ENCODE measurements at regions not wholly inside any gene's neighbourhood (a gene's known extent, or its start where the extent isn't known, plus 50 kb on each side); places are given as distances from the start of the nearest gene placed in this dataset.
A peak's percentile ranks its signal among the peaks of the same experiment; 100 is the strongest.

- ATAC-seq (ENCODE audit: low FRiP score in 2 of 2) = peak in 1 of 2 donors; percentile 49
- Histone ChIP-seq H3K4me3 (no peak overlapping the region), H3K27ac (no peak overlapping the region), H3K4me1 (no peaks in the 10 kb centered on the region), H3K27me3 (no peaks in the 10 kb centered on the region), H3K36me3 (no peaks in the 10 kb centered on the region), H3K9me3 (no peaks in the 10 kb centered on the region)
- TF ChIP-seq CTCF (IDR thresholded peaks at IDR 0.05) (no peak), POLR2AphosphoS5 (IDR thresholded peaks at IDR 0.05) (no peak), EP300 (IDR thresholded peaks at IDR 0.05) (no peak), POLR2A (IDR thresholded peaks at IDR 0.05) (no peak)
- DNase-seq = no peak
- 53 to 56% methylated on average over 3 of the region's 3 CpGs for WGBS, 2 donors
Observed at GRCh38 chr10:123464430-123465323, 201.5 kb upstream of the GPR26 start.

GRCh38 chr10:123470336-123470921, 195.7 kb upstream of the GPR26 start:
- peaks cover 0 to 3% (median 0%) of the 10 kb centered on the region in 4 donors for H3K27me3 ChIP-seq
- no peak for ATAC-seq (ENCODE audit: low FRiP score in 2 of 2)
- 72 to 76% methylated on average over 7 of the region's 7 CpGs for WGBS, 2 donors
- no peaks in the 10 kb centered on the region for H3K4me1 ChIP-seq
- H3K4me3 ChIP-seq = no peak overlapping the region
- no peaks in the 10 kb centered on the region for H3K36me3 ChIP-seq
- DNase-seq = no peak
- TF ChIP-seq POLR2A (IDR thresholded peaks at IDR 0.05) (no peak), POLR2AphosphoS5 (IDR thresholded peaks at IDR 0.05) (no peak), EP300 (IDR thresholded peaks at IDR 0.05) (no peak), CTCF (IDR thresholded peaks at IDR 0.05) (no peak)
- no peaks in the 10 kb centered on the region for H3K9me3 ChIP-seq
- no peak overlapping the region for H3K27ac ChIP-seq

- DNase-seq (no peak), ATAC-seq (ENCODE audit: low FRiP score in 2 of 2) (no peak)
- H3K27ac ChIP-seq = no peak overlapping the region
- TF ChIP-seq CTCF (IDR thresholded peaks at IDR 0.05) (no peak), POLR2A (IDR thresholded peaks at IDR 0.05) (no peak), POLR2AphosphoS5 (IDR thresholded peaks at IDR 0.05) (no peak), EP300 (IDR thresholded peaks at IDR 0.05) (no peak)
- no peaks in the 10 kb centered on the region for H3K4me1 ChIP-seq
- H3K4me3 ChIP-seq = no peak overlapping the region
- H3K27me3 ChIP-seq = peaks cover 0 to 3% (median 0%) of the 10 kb centered on the region in 4 donors
- WGBS, 2 donors = 93 to 100% methylated on average over 1 of the region's 1 CpG
- H3K9me3 ChIP-seq = no peaks in the 10 kb centered on the region
- no peaks in the 10 kb centered on the region for H3K36me3 ChIP-seq
Observed at GRCh38 chr10:123471811-123472210, 194.3 kb upstream of the GPR26 start.

- Histone ChIP-seq H3K27ac (no peak overlapping the region), H3K36me3 (no peaks in the 10 kb centered on the region), H3K9me3 (no peaks in the 10 kb centered on the region), H3K4me3 (no peak overlapping the region), H3K27me3 (peaks cover 0 to 3% (median 0%) of the 10 kb centered on the region in 4 donors), H3K4me1 (no peaks in the 10 kb centered on the region)
- peak in 1 of 2 donors; percentile 33 for DNase-seq
- 11 to 20% methylated on average over 7 to 9 of the region's 9 CpGs for WGBS, 2 donors
- ATAC-seq (ENCODE audit: low FRiP score in 2 of 2) = no peak
- TF ChIP-seq POLR2AphosphoS5 (IDR thresholded peaks at IDR 0.05) (no peak), CTCF (IDR thresholded peaks at IDR 0.05) (no peak), POLR2A (IDR thresholded peaks at IDR 0.05) (no peak), EP300 (IDR thresholded peaks at IDR 0.05) (no peak)
Observed at GRCh38 chr10:123472606-123473005, 193.5 kb upstream of the GPR26 start.
